Thyroid gland (tissue), 4 donors: ENCODE measurements at regions not wholly inside any gene's neighbourhood (a gene's known extent, or its start where the extent isn't known, plus 50 kb on each side); places are given as distances from the start of the nearest gene placed in this dataset.

Source experiments
- DNase-seq, 2 donors: peaks; one replicate each; pipeline ENCODE4 v3.0.0-alpha.2; 2019
- H3K27ac ChIP-seq, 3 donors: fragments of 200-600 bp; sonication (generic); 1 replicate in 2 of 3; 2 replicates in 1 of 3; pipeline ENCODE4 v1.5.1; 2016 to 2019; ENCODE audit warnings: mild to moderate bottlenecking in 1 of 3, moderate library complexity in 1 of 3
- H3K27me3 ChIP-seq: fragments of 200-600 bp; sonication (generic); one replicate; pipeline ENCODE4 v1.5.1; 2019
- H3K36me3 ChIP-seq, 2 donors: fragments of 200-600 bp; sonication (generic); one replicate each; pipeline ENCODE4 v1.5.1; 2016 to 2019
- H3K4me1 ChIP-seq, 2 donors: fragments of 200-600 bp; sonication (generic); one replicate each; pipeline ENCODE4 v1.5.1; 2017 to 2019
- H3K4me3 ChIP-seq, 3 donors: fragments of 200-600 bp; sonication (generic); replicated peaks in 1 of 3; 1 replicate in 2 of 3; 2 replicates in 1 of 3; pipeline ENCODE4 v1.5.1; 2016; ENCODE audit warnings: mild to moderate bottlenecking in 1 of 3
- H3K9me3 ChIP-seq: fragments of 200-600 bp; sonication (generic); one replicate; pipeline ENCODE4 v1.5.1; 2017
- POLR2A ChIP-seq, 2 donors: fragments of 450-650 bp; IDR thresholded peaks; one replicate each; pipeline ENCODE4 v1.6.1; 2017; ENCODE audit warnings: antibody characterized with exemption in 2 of 2, mild to moderate bottlenecking in 2 of 2, moderate library complexity in 1 of 2
- WGBS, 2 donors: methylation state at CpG; one replicate each; pipeline ENCODE4 v1.1.5; 2017; 5-methylcytosine and 5-hydroxymethylcytosine counted together
- intact Hi-C: fragments of 100-400 bp; cut with DNase I; formaldehyde crosslinking; loops from one replicate; pipeline ENCODE4 v1.15.1; 2023
- TF ChIP-seq, protein P1 (sequence below), 6 experiments: fragments of 200-600 bp in 3 of 6; fragments of 450-650 bp in 3 of 6; sonication (generic) in 3 of 6; IDR thresholded peaks; one replicate each; pipeline ENCODE4 v1.5.1; 2016 to 2019; ENCODE audit warnings: antibody characterized with exemption in 6 of 6, mild to moderate bottlenecking in 2 of 6, inconsistent platforms in 1 of 6, moderate library complexity in 1 of 6

- no peak overlapping the region for H3K27ac ChIP-seq
- TF ChIP-seq POLR2A (IDR thresholded peaks at IDR 0.05), result no peak
- TF ChIP-seq, protein P1, sequence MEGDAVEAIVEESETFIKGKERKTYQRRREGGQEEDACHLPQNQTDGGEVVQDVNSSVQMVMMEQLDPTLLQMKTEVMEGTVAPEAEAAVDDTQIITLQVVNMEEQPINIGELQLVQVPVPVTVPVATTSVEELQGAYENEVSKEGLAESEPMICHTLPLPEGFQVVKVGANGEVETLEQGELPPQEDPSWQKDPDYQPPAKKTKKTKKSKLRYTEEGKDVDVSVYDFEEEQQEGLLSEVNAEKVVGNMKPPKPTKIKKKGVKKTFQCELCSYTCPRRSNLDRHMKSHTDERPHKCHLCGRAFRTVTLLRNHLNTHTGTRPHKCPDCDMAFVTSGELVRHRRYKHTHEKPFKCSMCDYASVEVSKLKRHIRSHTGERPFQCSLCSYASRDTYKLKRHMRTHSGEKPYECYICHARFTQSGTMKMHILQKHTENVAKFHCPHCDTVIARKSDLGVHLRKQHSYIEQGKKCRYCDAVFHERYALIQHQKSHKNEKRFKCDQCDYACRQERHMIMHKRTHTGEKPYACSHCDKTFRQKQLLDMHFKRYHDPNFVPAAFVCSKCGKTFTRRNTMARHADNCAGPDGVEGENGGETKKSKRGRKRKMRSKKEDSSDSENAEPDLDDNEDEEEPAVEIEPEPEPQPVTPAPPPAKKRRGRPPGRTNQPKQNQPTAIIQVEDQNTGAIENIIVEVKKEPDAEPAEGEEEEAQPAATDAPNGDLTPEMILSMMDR (IDR thresholded peaks at IDR 0.05), result no peak
These were observed 230.4 kb upstream of the PLD5 start for GRCh38 chr1:242754926-242755325.

GRCh38 chr1:242754125-242754524 is 229.6 kb upstream of the PLD5 start:
- WGBS, 2 donors, result 68 to 70% methylated on average over 2 of the region's 2 CpGs
- Histone ChIP-seq H3K4me1 (no peaks in the 10 kb centered on the region), H3K4me3 (no peak overlapping the region), H3K9me3 (no peaks in the 10 kb centered on the region), H3K36me3 (no peaks in the 10 kb centered on the region), H3K27me3 (no peaks in the 10 kb centered on the region), H3K27ac (no peak overlapping the region)
- intact Hi-C loops, result no loop called here
- DNase-seq, result no peak
- TF ChIP-seq, protein P1 (IDR thresholded peaks at IDR 0.05), result no peak
- TF ChIP-seq POLR2A (IDR thresholded peaks at IDR 0.05), result no peak

More at GRCh38 chr1:242754926-242755325, 230.4 kb upstream of the PLD5 start:
- no peak for DNase-seq
- no peaks in the 10 kb centered on the region for H3K9me3 ChIP-seq
- intact Hi-C loops, result no loop called here
- no peaks in the 10 kb centered on the region for H3K36me3 ChIP-seq
- no peak overlapping the region for H3K4me3 ChIP-seq
- no peaks in the 10 kb centered on the region for H3K4me1 ChIP-seq
- 69 to 79% methylated on average over 5 of the region's 5 CpGs for WGBS, 2 donors
- no peaks in the 10 kb centered on the region for H3K27me3 ChIP-seq

GRCh38 chr1:242747233-242747632 is 222.7 kb upstream of the PLD5 start:
- Histone ChIP-seq H3K27me3 (no peaks in the 10 kb centered on the region), H3K9me3 (no peaks in the 10 kb centered on the region), H3K36me3 (no peaks in the 10 kb centered on the region), H3K4me3 (no peak overlapping the region), H3K4me1 (no peaks in the 10 kb centered on the region), H3K27ac (no peak overlapping the region)
- no peak for DNase-seq
- 75 to 86% methylated on average over 5 of the region's 5 CpGs for WGBS, 2 donors
- TF ChIP-seq POLR2A (IDR thresholded peaks at IDR 0.05), result no peak
- TF ChIP-seq, protein P1 (IDR thresholded peaks at IDR 0.05), result no peak
- intact Hi-C loops, result no loop called here

DNA sequence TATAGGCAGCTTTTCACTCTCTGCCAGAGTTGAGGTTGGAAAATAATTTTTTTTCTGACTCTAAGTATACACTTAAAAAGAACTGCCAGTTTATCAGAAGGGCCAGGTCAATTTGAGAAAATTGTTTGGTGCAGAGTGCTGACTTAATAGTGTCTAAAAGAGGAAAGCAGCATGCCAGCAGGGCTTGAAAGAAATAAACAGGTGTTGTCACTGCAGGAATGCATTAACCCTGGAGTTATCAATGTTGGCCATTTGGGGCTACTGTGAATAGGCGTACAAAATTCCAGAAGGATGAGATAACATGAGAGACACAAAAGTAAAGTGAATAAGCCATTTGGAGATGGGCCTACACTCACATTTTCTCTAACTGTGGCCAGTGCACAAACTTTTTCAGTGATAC is 220.6 kb upstream of the PLD5 start:
- no peak for DNase-seq
- Histone ChIP-seq H3K27me3 (no peaks in the 10 kb centered on the region), H3K4me3 (no peak overlapping the region), H3K9me3 (no peaks in the 10 kb centered on the region), H3K27ac (no peak overlapping the region), H3K36me3 (no peaks in the 10 kb centered on the region), H3K4me1 (no peaks in the 10 kb centered on the region)
- intact Hi-C loops, result no loop called here
- whole genome bisulfite sequencing, 2 donors, result 55 to 58% methylated on average over 1 of the region's 1 CpG
- no peak for TF ChIP-seq POLR2A (IDR thresholded peaks at IDR 0.05)
- TF ChIP-seq, protein P1 (IDR thresholded peaks at IDR 0.05), result no peak

GRCh38 chr1:242743983-242744780 is 219.7 kb upstream of the PLD5 start:
- Histone ChIP-seq H3K4me3 (no peak overlapping the region), H3K4me1 (no peaks in the 10 kb centered on the region), H3K27me3 (no peaks in the 10 kb centered on the region), H3K9me3 (no peaks in the 10 kb centered on the region), H3K27ac (no peak overlapping the region), H3K36me3 (no peaks in the 10 kb centered on the region)
- 88 to 92% methylated on average over 6 of the region's 6 CpGs for WGBS, 2 donors
- intact Hi-C loops, result no loop called here
- no peak for TF ChIP-seq POLR2A (IDR thresholded peaks at IDR 0.05)
- TF ChIP-seq, protein P1 (IDR thresholded peaks at IDR 0.05), result no peak
- DNase-seq, result no peak
